ENCODE measurements at regions not wholly inside any gene's neighbourhood (a gene's known extent, or its start where the extent isn't known, plus 50 kb on each side); places are given as distances from the start of the nearest gene placed in this dataset.

DNA sequence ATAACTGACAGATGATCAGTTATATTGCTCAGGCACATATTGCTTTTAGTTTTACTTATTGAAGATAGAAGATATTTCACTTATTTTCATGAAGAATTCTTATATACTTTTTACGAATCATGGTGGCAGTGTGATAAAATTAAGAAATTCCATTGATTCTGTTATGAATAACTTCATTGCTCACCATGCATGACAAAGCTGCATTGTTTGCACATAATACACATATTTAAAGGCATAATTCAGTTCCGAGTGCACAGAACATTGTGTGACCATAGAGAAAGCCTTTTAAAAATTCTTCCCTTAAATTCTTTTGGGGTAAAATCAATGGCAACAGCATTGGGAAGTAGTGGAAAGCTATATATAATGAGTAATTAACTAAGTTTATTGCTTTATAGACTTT lies 82.5 kb upstream of the NAALADL2 start:
- H3K36me3 Mint-ChIP-seq, result no peaks in the 10 kb centered on the region
- H3K4me3 Mint-ChIP-seq, result no peak overlapping the region

DNA sequence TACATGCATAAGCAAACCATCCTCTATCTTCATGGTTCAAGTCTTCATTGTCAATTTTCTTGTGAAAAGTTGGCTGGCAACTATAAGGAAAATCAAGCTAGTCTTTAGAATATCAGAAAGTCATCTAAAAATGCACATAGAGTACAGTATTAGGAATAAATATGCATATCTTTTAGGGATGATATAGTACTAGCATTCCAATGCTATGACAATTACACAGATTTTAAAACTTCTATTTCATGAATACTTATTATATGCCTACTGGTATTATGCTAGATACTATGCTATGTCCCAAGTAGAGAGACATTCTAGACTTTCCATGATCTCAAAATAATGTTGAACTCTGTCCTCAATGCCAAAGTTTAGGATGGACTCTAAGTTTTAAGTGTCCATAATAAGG lies 81.3 kb upstream of the NAALADL2 start:
- Mint-ChIP-seq H3K4me1 (ENCODE audit: unreplicated experiment) (no peaks in the 10 kb centered on the region), H3K9me3 (no peaks in the 10 kb centered on the region), H3K27ac (no peak overlapping the region), H3K4me3 (no peak overlapping the region), H3K27me3 (no peaks in the 10 kb centered on the region), H3K36me3 (no peaks in the 10 kb centered on the region)
- DNase-seq (ENCODE audit: extremely low spot score, unreplicated experiment), result no peak
- TF ChIP-seq, protein P1, sequence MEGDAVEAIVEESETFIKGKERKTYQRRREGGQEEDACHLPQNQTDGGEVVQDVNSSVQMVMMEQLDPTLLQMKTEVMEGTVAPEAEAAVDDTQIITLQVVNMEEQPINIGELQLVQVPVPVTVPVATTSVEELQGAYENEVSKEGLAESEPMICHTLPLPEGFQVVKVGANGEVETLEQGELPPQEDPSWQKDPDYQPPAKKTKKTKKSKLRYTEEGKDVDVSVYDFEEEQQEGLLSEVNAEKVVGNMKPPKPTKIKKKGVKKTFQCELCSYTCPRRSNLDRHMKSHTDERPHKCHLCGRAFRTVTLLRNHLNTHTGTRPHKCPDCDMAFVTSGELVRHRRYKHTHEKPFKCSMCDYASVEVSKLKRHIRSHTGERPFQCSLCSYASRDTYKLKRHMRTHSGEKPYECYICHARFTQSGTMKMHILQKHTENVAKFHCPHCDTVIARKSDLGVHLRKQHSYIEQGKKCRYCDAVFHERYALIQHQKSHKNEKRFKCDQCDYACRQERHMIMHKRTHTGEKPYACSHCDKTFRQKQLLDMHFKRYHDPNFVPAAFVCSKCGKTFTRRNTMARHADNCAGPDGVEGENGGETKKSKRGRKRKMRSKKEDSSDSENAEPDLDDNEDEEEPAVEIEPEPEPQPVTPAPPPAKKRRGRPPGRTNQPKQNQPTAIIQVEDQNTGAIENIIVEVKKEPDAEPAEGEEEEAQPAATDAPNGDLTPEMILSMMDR (conservative IDR thresholded peaks at IDR 0.05), result no peak

More for the DNA sequence above, 82.5 kb upstream of the NAALADL2 start:
- H3K9me3 Mint-ChIP-seq, result no peaks in the 10 kb centered on the region
- TF ChIP-seq, protein P1 (conservative IDR thresholded peaks at IDR 0.05), result no peak
- H3K27ac Mint-ChIP-seq, result no peak overlapping the region
- no peak for DNase-seq (ENCODE audit: extremely low spot score, unreplicated experiment)
- H3K27me3 Mint-ChIP-seq, result no peaks in the 10 kb centered on the region
- no peaks in the 10 kb centered on the region for H3K4me1 Mint-ChIP-seq (ENCODE audit: unreplicated experiment)

DNA sequence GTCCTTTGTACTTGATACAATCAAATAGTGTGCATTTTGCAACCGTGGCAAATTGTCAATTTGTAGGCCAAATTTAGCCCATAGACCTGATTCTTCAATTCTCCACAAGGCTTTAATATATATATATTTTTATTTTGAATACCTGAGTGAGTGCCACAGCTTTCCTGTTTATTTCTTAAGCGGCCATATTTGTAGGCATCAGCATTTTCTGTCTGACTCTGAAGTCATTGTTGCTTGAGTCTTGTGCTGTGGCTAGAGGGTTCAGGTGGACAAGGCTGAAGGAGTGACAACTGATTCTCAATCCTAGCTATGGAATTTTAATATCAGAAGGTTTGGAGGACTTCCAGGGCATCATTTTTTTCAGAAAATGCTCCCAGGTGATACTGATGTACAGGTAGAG lies 75.6 kb upstream of the NAALADL2 start:
- Mint-ChIP-seq H3K27me3 (no peaks in the 10 kb centered on the region), H3K27ac (no peak overlapping the region), H3K36me3 (no peaks in the 10 kb centered on the region), H3K4me1 (ENCODE audit: unreplicated experiment) (no peaks in the 10 kb centered on the region), H3K4me3 (no peak overlapping the region), H3K9me3 (no peaks in the 10 kb centered on the region)
- TF ChIP-seq, protein P1 (conservative IDR thresholded peaks at IDR 0.05), result no peak
- DNase-seq (ENCODE audit: extremely low spot score, unreplicated experiment), result no peak

DNA sequence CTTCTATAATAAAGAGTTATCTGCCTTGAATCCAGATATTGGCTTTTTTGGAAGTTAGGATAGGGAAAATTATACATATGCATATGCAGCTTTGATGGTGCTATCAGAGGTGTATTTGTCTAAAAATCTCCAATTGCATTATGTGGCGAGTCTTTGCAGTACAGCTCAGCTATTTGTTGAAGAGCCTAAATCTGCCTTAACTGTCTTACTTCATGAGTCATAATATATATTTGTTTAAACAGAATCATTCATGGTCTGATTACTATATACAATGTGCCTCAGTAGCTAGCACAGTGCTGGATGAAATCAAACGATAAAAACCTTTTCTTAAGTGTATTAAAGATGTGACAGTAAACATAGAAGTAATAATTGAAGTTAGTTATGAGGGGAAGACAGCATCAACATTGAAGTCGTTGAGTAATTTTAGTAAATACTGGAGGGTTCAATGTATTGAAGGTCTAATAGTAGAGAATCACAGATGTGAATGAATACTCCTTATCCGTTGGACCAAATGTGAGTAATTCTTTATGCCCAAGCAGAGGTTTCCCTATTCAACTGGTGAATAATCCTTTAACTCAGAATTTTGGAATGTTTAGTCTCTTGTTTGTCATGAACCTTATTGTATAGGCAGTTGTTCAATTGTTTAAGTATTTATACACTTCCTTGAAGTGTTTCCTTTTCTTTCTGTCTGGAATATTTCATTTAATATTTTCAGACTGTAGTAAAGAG lies 74.8 kb upstream of the NAALADL2 start:
- no peak for DNase-seq (ENCODE audit: extremely low spot score, unreplicated experiment)
- TF ChIP-seq, protein P1 (conservative IDR thresholded peaks at IDR 0.05), result no peak
- Mint-ChIP-seq H3K27me3 (no peaks in the 10 kb centered on the region), H3K9me3 (no peaks in the 10 kb centered on the region), H3K27ac (no peak overlapping the region), H3K36me3 (no peaks in the 10 kb centered on the region), H3K4me1 (ENCODE audit: unreplicated experiment) (no peaks in the 10 kb centered on the region), H3K4me3 (no peak overlapping the region)

DNA sequence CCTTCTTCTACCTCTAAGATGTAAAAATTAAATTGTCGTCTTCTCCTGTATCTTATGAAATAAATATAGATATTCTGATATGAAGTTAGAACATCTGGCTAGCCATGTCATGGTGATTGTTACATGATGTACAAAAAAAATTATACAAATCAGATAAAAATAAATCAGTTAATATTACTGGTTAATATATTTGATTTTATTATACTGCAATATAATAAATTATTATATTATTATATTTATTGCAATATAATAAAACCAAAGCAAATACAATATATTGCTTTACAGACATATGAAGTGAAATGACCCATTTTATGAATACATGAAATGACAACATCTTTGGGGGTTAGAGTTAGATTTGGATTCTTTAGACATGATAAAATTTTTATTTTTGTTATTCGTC lies 72.3 kb upstream of the NAALADL2 start:
- TF ChIP-seq, protein P1 (conservative IDR thresholded peaks at IDR 0.05), result no peak
- Mint-ChIP-seq H3K4me3 (no peak overlapping the region), H3K27me3 (no peaks in the 10 kb centered on the region), H3K4me1 (ENCODE audit: unreplicated experiment) (no peaks in the 10 kb centered on the region), H3K9me3 (no peaks in the 10 kb centered on the region), H3K27ac (no peak overlapping the region), H3K36me3 (no peaks in the 10 kb centered on the region)
- no peak for DNase-seq (ENCODE audit: extremely low spot score, unreplicated experiment)
